Thoracic aorta (tissue), 2 donors: ENCODE measurements at regions not wholly inside any gene's neighbourhood (a gene's known extent, or its start where the extent isn't known, plus 50 kb on each side); places are given as distances from the start of the nearest gene placed in this dataset.
"Not testable (repeated sequence)": the region's sequence is repeated elsewhere in the genome, so short reads cannot be mapped to it uniquely, and the experiment has no call there.

Source experiments
- ATAC-seq: fragments of 150-250 bp; one replicate; pipeline ENCODE4 v1.8.0; 2017; ENCODE audit warnings: low read depth; ENCODE audit not compliant: insufficient number of reproducible peaks, low FRiP score
- DNase-seq: peaks from one replicate; pipeline ENCODE4 v3.0.0-alpha.2; 2020; ENCODE audit warnings: low spot score
- H3K27ac ChIP-seq, 2 donors: fragments of 200-600 bp; sonication (generic); 1 replicate in 1 of 2; 2 replicates in 1 of 2; pipeline ENCODE4 v1.5.1; 2016; ENCODE audit warnings: mild to moderate bottlenecking in 2 of 2, moderate library complexity in 2 of 2
- H3K27me3 ChIP-seq: fragments of 200-600 bp; sonication (generic); replicated peaks from 2 replicates; pipeline ENCODE4 v1.6.0; 2016; ENCODE audit warnings: mild to moderate bottlenecking; ENCODE audit not compliant: insufficient read depth
- H3K36me3 ChIP-seq: fragments of 200-600 bp; sonication (generic); one replicate; pipeline ENCODE4 v1.5.1; 2016
- H3K4me1 ChIP-seq, 2 donors: fragments of 200-600 bp; sonication (generic); 1 replicate in 1 of 2; 2 replicates in 1 of 2; pipeline versions ENCODE4 v1.5.1 to v1.6.0; 2016; ENCODE audit warnings: low read depth in 2 of 2, mild to moderate bottlenecking in 1 of 2; ENCODE audit not compliant: control insufficient read depth in 1 of 2
- H3K4me3 ChIP-seq: fragments of 200-600 bp; sonication (generic); 2 replicates; pipeline ENCODE4 v1.5.1; 2016; ENCODE audit warnings: mild to moderate bottlenecking
- H3K9me3 ChIP-seq: fragments of 200-600 bp; sonication (generic); 2 replicates; pipeline ENCODE4 v1.5.1; 2016
- TF ChIP-seq, protein P1 (sequence below): fragments of 200-600 bp; sonication (generic); IDR thresholded peaks from one replicate; pipeline ENCODE4 v1.5.1; 2019; ENCODE audit warnings: antibody characterized with exemption

DNA sequence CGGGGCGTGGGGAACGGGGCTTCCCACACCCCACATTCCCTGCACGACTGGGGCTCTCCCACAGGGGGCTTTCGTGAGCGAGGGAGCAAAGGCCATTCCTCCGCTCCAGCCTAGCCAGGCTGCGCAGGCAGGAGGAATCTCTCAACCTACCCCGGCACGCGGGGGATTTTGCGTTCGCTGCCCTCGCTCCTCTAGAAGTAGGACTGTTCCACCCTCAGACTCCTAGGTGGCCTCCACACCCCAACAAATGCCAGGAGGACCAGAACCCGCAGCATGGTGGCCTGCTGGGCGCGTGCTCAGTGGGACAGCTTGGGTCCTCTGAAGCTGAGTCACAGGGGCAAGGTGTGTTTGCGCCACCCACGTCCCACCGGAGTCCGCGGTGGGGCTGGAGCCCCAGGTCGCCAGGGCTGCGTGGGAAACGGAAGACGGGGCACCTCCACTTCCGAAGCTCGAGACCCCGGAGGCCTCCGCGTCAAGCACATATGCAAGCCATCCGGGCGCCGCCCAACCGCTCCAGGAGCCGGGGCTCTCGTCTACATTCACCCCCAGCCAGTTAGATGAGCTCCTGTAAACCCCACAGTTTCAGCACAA is 1938.5 kb upstream of the DEFB115 start:
- DNase-seq (no peak), ATAC-seq (no peak)
- Histone ChIP-seq H3K9me3 (no peaks in the 10 kb centered on the region), H3K27me3 (no peaks in the 10 kb centered on the region), H3K36me3 (no peaks in the 10 kb centered on the region), H3K27ac (no peak overlapping the region), H3K4me1 (no peaks in the 10 kb centered on the region), H3K4me3 (no peak overlapping the region)
- TF ChIP-seq, protein P1, sequence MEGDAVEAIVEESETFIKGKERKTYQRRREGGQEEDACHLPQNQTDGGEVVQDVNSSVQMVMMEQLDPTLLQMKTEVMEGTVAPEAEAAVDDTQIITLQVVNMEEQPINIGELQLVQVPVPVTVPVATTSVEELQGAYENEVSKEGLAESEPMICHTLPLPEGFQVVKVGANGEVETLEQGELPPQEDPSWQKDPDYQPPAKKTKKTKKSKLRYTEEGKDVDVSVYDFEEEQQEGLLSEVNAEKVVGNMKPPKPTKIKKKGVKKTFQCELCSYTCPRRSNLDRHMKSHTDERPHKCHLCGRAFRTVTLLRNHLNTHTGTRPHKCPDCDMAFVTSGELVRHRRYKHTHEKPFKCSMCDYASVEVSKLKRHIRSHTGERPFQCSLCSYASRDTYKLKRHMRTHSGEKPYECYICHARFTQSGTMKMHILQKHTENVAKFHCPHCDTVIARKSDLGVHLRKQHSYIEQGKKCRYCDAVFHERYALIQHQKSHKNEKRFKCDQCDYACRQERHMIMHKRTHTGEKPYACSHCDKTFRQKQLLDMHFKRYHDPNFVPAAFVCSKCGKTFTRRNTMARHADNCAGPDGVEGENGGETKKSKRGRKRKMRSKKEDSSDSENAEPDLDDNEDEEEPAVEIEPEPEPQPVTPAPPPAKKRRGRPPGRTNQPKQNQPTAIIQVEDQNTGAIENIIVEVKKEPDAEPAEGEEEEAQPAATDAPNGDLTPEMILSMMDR = no peak

DNA sequence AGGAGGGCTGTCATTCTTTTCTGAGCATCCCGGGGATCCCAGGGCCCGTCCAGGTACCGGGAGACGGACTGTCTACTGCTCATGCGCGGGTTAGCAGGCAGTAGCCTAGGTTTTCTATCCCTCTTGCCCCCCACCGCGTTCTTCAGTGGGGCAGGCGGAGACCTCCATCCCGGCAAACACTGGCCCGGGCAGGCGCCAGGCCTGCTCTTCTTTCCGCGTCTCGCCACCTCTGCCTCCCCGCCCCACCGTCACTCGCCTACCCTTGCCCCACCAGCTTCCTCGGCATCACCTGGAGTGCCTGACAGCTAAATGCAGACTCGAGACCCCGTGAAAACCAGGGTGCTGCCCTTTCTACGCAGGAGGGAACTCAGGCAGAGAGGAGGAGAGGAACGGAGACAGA is 1937.7 kb upstream of the DEFB115 start:
- Histone ChIP-seq H3K4me3 (peak overlapping the region; percentile 53), H3K4me1 (no peaks in the 10 kb centered on the region), H3K27ac (no peak overlapping the region), H3K9me3 (no peaks in the 10 kb centered on the region), H3K36me3 (no peaks in the 10 kb centered on the region), H3K27me3 (no peaks in the 10 kb centered on the region)
- DNase-seq (no peak), ATAC-seq (no peak)
- TF ChIP-seq, protein P1 = no peak

DNA sequence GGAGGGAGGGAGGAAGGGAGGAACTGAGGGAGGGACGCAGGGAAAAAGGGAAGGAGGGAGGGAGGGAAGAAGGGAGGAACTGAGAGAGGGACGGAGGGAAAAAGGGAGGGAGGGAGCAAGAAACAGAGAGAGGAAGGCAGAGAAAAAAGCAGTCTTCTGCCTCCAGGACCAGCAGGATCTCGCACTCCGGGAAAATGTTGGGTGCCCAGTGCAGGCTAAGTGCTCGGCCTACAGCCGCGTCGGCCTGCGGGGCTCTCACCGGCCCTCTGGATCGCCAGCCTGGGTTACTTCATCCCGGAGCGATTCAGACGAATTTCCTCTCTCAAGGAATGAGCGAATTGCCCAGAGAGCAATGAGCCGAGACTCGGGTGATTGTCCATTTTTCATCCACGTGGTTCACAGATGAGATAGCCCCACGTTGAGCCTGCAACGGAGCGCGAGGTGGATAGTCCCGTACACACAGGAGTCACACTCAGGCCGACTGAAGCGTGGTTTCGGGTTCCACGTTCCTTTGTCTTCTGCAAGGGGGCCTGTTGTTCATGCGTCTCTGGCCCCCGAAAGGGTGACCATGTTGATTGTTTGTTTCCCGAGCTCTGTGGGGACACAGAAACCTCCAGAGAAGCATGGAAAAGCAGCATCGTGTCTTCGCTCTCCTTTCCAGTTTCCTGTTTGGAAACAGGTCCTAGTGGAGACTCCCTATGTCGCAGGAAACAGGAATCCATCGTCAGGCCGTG is 1937.1 kb upstream of the DEFB115 start:
- H3K27me3 ChIP-seq, H3K9me3 ChIP-seq, H3K27ac ChIP-seq, H3K36me3 ChIP-seq, ATAC-seq, H3K4me1 ChIP-seq, DNase-seq: not testable (repeated sequence)
- H3K4me3 ChIP-seq = peak overlapping the region; percentile 53

DNA sequence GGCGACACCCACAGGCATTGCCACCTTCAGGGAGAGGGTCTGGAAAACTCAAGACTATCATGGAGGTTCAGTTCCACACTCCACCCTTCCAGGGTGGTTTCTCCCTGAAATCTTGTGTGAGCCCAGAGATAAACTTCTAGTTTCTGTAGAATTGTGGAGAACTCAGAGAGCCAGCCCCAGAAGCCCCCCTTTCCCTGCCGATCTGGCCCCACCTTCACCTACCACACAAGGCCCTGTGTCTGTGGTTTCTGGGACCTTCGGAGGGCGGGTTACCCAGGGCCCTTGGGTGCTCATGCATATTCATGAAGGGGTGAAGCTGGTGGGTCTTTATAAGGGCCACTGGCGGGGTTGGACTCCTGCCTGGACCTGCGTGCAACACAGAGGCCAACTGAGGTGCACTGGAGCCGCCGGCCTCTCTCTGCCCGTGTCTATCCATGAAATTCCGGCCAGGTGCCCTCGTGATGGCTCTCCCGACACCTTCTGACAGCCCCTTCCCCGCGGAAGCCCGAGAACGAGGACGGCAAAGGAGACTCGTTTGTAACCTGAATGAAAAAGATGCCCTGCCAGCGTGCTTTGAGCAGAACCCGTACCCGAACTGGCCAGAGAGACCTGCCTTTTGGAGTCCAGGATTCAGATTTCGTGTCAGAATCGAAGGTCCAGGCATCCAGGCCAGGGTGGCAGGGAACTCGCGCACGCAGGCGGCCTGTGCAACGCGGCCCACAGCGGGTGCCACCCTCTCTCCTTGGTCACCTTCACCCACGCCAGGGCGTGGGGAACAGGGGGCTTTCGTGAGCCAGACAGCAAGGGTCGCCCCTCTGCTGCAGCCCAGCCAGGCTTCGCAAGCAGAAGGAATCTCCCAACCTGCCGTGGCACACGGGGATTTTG is 1933.6 kb upstream of the DEFB115 start:
- not testable (repeated sequence) for H3K27me3 ChIP-seq

DNA sequence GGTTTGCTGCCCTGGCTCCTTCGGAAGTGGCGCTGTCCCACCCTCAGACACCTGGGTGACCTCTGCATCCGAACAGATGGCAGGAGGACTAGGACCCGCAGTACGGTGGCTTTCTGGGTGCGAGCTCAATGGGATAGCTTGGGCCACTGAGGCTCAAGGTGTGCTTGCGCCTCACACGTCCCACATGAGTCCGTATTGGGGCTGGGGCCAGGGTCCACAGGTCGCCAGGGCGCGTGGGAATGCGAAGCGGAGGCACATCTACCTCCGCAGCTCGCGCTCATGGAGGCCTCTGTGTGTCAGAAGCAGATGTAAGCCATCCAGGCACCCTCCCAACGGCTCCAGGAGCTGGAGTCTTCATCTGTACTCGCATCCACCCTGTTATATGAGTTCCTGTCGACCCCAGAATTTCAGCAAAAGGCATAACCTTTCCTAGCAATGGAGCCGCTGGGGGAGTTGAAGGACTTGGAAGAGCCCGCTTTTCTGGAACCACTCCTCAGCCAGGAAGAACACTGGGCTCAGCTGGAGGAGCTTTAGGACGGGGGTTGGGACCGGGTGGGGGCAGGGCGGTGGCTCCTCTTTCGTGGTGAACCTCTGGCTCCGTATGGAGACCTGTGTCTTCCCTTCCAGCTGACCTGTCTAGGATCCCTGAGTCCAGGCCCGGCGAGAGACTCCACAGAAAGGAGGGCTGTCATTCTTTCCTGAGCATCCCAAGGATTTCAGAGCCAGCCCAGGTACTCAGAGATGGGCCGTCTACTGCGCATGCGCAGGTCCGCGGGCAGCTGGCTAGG is 1932.8 kb upstream of the DEFB115 start:
- H3K4me1 ChIP-seq, H3K36me3 ChIP-seq, DNase-seq, H3K27me3 ChIP-seq, H3K27ac ChIP-seq, ATAC-seq, H3K4me3 ChIP-seq, H3K9me3 ChIP-seq: not testable (repeated sequence)

More for the DNA sequence above, 1933.6 kb upstream of the DEFB115 start:
- H3K27ac ChIP-seq, H3K4me3 ChIP-seq, DNase-seq, H3K9me3 ChIP-seq, H3K4me1 ChIP-seq, ATAC-seq, H3K36me3 ChIP-seq: not testable (repeated sequence)

DNA sequence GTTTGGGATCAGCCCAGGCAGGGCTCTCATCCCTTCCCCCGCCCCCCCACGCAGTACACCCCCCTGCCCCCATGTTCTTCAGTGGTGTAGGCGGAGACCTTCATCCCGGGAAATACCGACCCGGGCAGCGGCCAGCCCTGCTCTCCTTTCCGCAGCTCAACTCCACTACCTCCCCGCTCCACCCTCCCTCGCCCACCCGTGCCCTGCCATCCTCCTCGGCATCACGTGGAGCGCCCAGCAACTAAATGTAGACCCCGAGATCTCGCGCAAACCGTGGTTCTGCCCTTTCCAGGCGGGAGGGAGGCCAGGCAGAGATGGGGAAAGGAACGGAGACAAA is 1932.2 kb upstream of the DEFB115 start:
- no peaks in the 10 kb centered on the region for H3K9me3 ChIP-seq
- H3K36me3 ChIP-seq = no peaks in the 10 kb centered on the region
- no peak overlapping the region for H3K27ac ChIP-seq
- TF ChIP-seq, protein P1 = no peak
- DNase-seq (no peak), ATAC-seq (no peak)
- H3K4me1 ChIP-seq = no peaks in the 10 kb centered on the region
- H3K4me3 ChIP-seq = peak overlapping the region; percentile 21
- H3K27me3 ChIP-seq = no peaks in the 10 kb centered on the region

DNA sequence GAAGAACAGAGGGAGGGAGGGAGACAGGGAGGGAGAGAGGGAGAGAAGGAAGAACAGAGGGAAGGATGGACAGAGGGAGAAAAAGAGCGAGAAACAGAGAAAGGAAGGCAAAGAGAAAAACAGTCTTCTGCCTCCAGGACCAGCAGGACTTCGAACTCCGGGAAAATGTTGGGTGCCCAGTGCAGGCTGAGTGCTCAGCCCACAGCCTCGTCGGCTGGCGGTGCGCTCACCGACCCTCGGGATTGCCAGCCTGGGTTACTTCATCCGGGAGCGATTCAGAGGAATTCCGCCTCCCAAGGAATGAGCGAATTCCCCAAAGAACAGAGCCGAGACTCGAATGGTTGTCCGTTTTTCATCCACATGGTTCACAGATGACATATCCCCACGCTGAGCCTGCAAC is 1931.7 kb upstream of the DEFB115 start:
- H3K27me3 ChIP-seq, DNase-seq, H3K4me1 ChIP-seq, H3K27ac ChIP-seq, ATAC-seq, H3K9me3 ChIP-seq, H3K36me3 ChIP-seq, H3K4me3 ChIP-seq: not testable (repeated sequence)
